Stimulated activated CD4-positive, alpha-beta T cell treated with anti-CD3 and anti-CD28 coated beads, Interleukin-4, amount 100 ng/mL, for 48 hours (primary cell): ENCODE measurements at regions not wholly inside any gene's neighbourhood (a gene's known extent, or its start where the extent isn't known, plus 50 kb on each side); places are given as distances from the start of the nearest gene placed in this dataset.
"Not testable (repeated sequence)": the region's sequence is repeated elsewhere in the genome, so short reads cannot be mapped to it uniquely, and the experiment has no call there.

ENCODE experiments used
- DNase-seq, 2 donors: peaks; one replicate each; pipeline ENCODE4 v3.0.0-alpha.2; 2020; ENCODE audit warnings: low read depth in 2 of 2

- DNase-seq: not testable (repeated sequence)
Measured at GRCh38 chr4:120200573-120201110, 134.0 kb upstream of the MAD2L1 start.

- no peak for DNase-seq
Measured at GRCh38 chr4:120198411-120198810, 131.8 kb upstream of the MAD2L1 start.

GRCh38 chr4:120177603-120178002 is 111.0 kb upstream of the MAD2L1 start:
- DNase-seq: no peak

GRCh38 chr4:120175272-120175671 is 108.6 kb upstream of the MAD2L1 start:
- no peak for DNase-seq

GRCh38 chr4:120163895-120164294 is 97.2 kb upstream of the MAD2L1 start:
- DNase-seq: no peak

GRCh38 chr4:120158841-120159463 is 92.3 kb upstream of the MAD2L1 start:
- DNase-seq: no peak

- DNase-seq: no peak
Measured at GRCh38 chr4:120158046-120158445, 91.4 kb upstream of the MAD2L1 start.

GRCh38 chr4:120156120-120156718 is 89.6 kb upstream of the MAD2L1 start:
- peak in 1 of 2 donors; percentile 2 for DNase-seq

- no peak for DNase-seq
Measured at GRCh38 chr4:120155287-120155686, 88.6 kb upstream of the MAD2L1 start.

GRCh38 chr4:120144634-120145033 is 78.0 kb upstream of the MAD2L1 start:
- DNase-seq: no peak

GRCh38 chr4:120144041-120144440 is 77.4 kb upstream of the MAD2L1 start:
- DNase-seq: no peak

- no peak for DNase-seq
Measured at GRCh38 chr4:120139392-120139791, 72.7 kb upstream of the MAD2L1 start.

GRCh38 chr4:120132935-120133334 is 66.3 kb upstream of the MAD2L1 start:
- no peak for DNase-seq

GRCh38 chr4:120130786-120131185 is 64.1 kb upstream of the MAD2L1 start:
- no peak for DNase-seq
